HG03280 (cell line): ENCODE measurements at regions not wholly inside any gene's neighbourhood (a gene's known extent, or its start where the extent isn't known, plus 50 kb on each side); places are given as distances from the start of the nearest gene placed in this dataset.

Experiments used
- ATAC-seq: cut with Tn5 transposase; IDR thresholded peaks from one replicate; pipeline ENCODE4 v1.9.1; 2021; ENCODE audit warnings: mild to moderate bottlenecking, moderate library complexity; ENCODE audit not compliant: unreplicated experiment

DNA sequence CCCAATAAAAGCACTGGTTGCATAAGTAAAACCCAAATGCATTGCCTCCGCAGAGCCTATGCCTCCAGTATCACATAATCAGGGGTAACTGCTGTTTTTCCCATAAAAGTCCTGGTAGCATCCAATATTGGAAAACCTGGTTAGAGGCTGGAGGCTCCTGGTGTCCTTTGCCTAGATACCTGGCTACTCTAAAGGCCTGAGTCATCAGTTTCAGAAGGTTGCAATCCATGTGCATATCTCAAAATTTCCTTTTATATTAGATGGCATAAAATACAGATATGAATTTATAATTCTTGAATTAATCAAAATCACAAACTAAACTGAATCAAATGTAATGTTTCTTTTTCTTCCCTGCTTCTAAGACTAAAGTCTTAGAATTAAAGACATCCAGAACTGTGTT is 164.2 kb upstream of the DCN start:
- no peak for ATAC-seq

DNA sequence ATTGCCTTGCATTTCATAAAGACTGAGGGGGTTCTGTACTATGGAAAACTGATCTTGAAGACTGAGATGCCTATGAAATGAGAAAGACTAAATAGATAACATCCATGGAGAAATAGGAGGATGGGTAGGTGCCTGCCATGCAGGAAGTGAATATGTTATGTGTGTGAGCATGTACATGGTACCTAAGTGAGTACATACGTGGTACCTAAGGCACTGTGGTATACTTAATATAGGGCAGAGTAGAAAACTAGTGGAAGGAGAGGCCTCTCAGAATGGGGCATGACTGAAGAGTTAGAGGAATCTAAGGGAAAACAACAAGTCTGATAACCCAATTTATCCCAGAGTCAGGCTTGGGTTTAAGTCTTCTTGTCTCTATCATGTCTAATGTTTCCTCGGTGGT is 161.8 kb upstream of the DCN start:
- no peak for ATAC-seq

DNA sequence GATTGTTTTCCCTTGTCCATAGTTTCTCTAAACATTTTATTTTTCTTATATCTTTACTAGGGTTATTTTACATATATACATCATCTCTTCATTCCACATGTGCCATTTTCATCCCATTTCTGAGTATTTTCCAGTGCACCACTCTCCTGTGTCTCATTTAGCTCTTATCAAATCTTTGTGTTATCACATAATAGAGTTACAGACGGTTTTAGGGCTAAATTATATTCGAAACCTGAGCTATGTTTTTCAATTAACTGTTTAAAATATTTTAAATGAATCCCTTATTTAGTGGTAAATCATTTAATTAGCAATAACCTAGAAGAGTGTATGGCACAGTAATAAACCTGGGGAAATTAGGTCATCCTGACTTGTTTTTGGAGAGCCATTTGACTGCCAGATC is 160.4 kb upstream of the DCN start:
- no peak for ATAC-seq

DNA sequence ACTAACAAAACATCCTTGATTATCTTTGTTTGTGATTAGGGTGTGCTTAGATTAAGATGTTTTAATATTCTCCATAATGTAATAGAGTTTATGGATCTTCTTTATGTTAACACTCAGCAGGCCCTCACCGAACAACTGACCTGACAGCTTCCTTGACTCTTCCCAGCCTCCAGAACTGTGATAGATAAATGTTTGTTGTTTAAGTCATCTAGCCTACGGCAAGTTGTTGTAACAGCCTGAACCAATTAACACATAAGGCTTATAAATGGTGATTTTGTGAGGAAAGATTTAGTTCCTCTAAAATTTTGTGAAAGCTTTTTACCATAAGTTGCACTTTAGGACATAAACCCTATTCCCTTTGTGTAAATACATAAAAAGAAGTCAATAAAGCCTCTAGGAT is 156.5 kb upstream of the DCN start:
- ATAC-seq = no peak

DNA sequence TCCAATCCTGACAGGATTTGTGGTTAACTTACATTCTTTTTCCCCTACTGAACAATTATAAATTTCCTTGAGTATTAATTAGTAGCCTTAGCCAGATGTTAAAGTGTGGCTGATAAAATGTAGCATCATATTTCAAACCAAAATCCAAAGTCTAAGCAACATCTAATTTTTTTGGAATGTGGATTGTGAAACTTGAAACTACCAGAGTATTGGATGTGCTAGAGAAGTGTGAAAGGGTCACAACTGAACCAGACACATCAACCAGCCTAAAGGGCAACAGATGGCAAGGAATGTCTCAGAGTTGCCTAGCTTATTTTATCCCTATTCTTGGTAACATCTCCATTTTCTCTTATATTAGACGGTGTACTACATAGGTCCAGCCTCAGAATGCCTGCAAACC is 153.1 kb upstream of the DCN start:
- ATAC-seq = no peak

DNA sequence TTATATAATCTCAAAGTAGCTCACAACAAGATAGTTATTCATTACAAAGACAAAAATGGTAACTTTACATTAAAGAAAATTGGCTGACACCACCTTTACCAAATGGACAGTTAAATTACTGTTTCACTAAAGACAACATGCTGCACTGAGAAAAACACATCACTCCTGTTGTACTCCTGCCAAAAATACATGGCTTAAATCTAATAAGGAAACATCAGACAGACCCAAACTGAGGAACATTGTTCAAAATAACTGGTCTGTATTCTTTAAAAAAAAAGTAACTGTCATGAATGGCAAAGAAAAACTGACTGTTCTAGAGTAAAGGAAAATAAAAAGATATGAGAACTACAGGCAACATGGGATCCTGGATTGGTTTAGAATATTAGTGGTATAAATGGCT is 151.3 kb upstream of the DCN start:
- no peak for ATAC-seq

DNA sequence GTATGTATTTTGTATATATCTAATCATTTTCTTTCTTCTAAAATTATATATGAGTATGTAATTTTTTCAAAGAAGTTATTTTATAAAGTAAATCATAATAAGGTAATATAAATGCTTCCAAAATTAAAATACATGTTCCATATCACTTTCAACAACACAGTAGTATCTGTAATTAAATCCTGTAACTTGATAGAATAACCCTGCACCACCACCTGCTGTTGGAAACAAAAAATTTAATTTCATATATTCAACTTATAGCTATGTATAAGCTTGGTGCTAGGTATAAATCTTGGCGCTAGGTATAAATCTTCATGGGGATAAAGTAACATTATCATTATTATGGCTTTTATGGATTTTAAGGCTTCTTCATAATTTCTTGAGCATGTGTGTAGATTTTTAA is 149.7 kb upstream of the DCN start:
- ATAC-seq = no peak

DNA sequence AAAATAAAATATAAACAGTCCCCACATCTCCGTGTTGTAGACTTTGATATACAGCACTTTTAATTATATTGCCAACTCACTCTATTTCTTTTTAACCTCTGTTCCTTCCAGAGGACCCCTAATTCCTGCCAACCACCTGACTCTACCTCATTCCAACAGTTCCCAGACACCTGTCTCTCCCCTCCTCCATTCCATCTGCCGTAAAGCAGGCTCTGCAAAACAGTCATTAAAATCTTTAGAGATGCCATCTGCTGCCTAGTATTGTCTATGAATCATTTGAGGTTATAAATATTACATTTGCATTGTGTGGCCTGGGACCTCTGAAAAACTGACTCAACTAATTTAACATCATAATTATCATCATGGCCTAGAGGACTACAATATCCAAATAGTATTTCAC is 148.8 kb upstream of the DCN start:
- no peak for ATAC-seq

DNA sequence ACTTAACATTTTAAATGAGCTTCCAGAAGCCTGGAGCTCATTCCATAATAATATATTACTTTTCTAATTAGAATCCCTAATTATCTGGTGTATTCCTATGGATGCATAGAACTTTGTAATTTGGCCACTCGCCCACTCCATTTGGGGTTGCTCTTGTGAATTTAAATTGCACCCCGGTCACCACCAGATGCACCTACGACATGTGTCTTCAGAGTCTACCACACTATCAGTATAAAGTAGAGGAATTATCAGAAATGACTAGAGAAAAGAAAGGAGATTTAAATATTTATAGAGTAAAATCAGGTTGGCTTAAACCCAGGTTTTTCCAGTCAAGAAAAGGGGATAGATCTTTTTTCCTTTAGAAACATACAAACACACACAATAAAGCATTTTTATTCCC is 145.8 kb upstream of the DCN start:
- ATAC-seq = no peak

DNA sequence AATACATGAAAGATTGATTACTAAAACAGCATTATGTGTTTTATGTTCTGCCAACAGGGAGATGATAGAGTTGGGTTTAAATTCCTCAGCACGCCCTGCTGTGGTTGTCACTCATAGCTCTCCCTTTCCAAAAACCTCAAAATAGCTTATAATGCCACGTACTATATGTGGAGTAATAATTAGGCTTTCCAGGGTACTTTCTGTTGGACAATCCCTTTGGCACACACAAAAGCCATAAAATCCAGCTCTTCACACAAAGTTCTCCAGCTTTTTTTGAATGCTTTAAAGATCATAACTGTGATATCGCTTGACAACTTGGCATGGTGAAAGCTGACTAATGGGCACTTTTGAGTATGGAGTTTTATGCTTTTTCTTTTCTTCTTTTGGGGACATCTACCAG is 145.3 kb upstream of the DCN start:
- ATAC-seq = no peak

DNA sequence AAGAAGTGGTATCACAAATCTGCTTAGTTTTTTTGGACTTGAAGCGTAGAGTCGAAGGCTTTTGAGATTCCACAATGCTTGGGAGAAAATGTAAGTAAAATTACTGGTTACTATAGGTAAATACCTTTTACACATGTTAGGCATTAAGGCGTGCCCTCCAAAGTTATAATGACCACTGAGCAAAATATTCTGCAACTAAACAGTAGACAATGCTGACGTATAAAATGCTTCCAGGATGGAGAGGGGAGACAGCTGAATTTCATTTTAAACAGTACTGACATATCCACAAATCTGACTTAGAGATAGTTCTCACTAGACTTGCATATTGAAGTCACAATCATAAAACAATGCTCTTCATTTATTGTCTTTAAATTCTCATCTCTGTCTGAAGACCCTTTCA is 144.5 kb upstream of the DCN start:
- no peak for ATAC-seq

DNA sequence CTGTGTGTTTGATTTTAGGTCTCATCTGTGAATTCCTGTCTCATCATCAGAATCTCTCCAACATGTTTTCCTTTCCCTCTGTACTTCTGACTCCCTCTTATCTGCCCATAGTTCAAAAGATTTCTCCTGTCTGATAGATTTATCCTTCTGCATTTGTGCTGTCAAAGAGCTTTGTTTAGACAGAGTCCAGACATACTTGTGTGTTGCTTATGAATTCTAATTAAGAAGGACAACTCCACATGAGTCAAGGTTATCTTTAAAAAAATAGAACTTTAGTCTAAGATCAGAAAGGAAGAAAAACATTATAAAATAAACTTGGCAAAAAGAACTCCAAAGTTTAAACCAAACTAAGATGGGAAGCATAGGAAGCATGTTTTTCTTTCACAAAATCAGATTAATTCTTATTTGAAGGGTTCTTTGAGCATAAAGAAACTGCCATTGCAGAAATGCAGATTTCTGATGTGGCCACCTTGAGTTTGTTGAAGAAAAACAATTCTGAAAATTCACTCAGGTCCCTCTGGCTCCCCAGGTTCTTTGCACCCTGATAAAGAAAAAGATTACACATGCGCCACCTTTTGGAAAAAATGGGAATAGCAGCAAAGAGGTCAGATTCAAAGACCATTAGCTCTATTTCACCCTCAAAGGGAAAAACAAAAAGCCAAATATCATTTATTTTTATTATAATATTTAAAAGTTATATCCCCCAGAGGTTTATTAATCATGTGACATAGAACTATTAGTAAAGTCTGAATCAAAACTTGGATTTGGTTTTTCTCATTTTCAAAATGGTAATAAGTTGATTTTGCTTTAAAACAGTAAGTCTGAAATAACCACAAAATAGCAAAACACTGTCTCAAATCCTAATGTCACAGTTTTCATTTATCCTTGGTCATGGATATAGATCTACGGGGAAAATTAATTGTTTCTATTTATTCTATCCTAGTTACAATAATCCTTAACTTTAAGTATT is 143.7 kb upstream of the DCN start:
- peak; percentile 65 for ATAC-seq

DNA sequence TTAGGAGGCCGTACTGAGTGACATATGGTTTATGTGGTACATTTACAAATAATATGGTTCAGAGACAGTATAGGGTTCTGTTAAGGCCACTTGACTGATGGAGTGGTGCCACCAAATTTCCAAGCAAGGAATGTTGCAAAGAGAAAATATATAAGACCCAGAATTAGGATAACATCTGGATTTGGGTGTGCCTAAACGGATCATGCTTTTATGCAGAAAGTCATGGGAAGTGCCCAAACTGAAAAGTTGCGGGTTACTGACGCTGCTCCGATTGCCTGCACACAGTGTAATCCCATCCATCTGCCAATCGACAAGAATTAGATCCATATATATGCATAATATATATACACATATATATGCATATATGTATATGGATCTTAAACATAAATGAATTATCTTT is 138.4 kb upstream of the DCN start:
- no peak for ATAC-seq

DNA sequence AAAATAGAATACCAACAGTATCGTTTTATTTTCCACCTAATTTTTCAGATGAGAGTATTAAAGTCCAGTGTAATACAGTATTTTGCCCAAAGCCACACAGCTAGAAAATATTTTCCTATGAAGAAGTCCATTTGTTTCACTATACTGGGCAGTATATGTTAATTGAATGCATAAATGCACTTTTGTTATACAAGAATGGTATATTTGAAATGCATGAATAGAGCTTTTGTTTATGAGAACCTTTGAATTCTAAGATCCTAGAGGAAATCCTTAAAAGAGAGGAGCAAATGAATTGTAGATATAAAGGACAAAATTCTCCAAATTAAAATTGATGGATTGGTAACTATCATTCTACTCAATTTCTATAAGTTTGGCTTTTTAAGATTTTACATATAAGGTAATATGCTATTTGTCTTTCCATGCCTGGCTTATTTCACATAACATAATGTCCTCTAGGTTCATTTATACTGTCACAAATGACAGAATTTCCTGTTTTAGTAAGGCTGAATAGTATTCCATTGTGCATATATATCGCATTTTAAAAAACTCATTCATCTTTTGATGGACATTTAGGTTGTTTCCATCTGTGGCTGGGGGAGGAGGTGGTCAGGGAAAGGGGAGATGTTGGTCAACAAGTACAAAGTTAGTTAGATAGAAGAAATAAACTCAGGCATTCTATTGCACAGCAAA is 136.6 kb upstream of the DCN start:
- no peak for ATAC-seq

DNA sequence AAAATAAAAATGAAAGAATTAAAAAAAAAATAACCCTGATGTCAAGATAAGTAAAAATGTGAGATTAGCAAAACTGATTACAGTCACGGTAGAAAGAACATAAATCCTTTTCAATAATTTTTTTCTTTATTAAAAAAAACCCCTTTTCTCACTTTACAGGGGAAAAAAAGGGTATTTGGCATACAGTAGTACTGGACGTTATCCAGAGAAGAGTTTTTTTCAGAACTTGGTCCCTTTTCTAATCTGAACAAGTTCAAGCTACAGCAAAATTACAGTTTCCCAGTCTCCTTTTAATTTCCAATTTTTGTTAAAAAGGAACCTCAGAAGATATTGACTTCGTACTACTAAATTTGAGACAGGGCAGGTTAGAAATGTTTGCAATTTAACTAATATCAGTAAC is 134.7 kb upstream of the DCN start:
- no peak for ATAC-seq

DNA sequence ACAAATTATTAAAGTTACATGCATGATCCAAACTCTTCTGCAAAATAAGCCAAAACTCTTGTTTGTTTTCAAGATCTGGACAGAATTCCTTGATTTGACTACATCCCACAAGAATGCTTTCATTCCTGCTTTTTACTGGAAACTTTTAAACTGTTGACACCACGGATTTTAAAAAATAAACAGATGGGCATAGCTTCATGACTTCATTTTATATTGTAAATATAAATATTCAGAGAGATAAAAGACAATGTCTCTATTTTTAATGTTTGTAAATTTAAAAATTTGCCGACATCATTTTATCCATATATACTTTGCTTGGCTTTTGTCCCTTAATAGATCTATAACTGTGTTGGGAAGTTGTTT is 134.3 kb upstream of the DCN start:
- no peak for ATAC-seq

DNA sequence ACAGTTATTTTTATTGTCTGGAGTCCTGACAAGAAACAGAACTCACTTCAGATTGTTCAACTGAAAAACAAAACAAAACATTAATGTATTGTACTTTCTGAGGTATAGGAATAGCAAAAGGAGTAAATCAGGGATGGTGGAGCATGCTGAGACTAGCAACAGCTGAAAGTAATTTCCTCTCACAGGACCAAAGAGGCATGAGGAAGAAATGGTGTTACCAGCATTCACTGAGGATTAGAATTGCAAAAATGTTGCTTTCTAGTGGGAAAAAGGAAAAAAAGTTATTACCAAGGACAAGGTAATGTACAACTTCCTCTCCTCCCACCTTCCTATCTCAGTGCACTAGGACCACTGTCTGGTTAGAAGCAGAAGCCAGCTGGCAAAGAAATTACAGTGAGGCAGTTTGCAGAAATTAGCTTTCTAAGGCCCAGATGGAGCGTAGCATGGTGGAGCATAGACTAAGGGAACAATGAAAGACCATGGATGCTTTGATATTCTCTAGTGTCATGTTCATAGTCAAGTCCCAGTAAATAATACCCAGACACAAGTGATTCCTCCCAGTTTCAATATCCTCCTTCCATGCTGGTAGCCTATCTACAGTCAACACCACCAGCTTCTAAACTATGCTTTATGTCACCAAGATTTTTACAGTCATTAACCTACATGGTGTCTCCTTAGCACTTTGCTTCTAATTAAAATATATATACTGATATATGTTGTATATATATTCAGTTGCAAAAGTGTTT is 133.7 kb upstream of the DCN start:
- ATAC-seq = no peak

DNA sequence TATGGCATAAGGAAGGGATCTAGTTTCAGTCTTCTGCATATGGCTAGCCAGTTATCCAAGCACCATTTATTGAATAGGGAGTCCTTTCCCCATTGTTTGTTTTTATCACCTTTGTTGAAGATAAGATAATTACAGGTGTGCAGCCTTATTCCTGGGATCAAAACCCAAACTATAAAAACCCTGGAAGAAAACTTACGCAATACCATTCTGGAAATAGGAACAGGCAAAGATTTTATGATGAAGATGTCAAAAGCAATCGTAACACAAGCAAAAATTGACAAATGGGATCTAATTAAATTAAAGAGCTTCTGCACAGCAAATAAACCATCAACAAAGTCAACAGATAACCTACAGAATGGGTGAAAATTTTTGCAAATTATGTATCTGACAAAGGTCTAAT is 128.5 kb upstream of the DCN start:
- ATAC-seq = no peak

DNA sequence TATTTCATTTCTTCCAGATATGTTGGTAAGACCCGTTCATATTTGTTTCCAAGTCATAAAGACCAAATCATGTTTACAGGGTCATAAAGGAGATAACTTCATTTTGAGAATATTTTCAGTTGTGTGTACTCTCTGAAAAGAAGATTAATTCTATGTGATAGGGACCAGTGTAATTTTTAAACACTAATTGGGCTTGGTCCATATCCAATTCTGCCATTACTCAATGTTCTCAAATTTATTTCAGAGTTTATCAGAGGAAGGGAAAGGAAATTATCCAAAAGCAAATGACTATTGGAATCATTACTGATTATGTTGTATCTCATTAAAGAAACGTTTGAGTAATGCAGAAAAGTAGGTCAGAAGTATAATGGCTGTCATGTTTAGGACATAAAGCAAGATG is 126.8 kb upstream of the DCN start:
- no peak for ATAC-seq

DNA sequence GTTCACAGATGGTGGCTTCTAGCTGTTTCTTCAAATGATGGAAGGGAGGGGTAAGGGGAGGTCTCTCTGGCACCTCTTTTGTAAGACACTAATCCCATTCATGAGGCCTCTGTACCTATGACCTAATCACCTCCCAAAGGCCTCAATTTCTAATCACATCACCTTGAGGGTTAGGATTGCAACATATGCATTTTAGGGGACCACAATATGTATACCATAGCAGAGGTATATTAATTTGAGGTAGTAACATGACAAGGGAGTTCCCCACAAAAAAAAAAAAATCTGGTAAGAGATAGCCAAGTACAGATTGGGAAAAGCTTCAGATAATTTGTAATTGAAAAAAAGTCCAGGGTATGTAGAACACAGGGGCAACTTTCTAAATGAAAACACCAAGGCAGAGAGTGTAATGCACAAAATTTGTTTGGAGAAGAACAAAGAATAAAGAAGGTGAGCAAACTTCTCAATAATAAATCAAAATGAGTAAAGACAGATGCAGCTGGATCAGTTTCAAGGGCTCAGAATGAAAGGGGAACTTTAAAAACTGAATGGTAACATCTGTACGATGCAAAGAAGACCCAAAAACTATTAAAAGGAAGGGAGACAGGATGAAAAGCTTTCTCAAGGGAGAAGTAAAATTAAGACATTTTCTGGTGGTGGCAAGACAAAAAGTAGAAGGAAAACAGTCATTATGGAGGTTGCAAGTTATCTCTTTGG is 125.5 kb upstream of the DCN start:
- no peak for ATAC-seq

DNA sequence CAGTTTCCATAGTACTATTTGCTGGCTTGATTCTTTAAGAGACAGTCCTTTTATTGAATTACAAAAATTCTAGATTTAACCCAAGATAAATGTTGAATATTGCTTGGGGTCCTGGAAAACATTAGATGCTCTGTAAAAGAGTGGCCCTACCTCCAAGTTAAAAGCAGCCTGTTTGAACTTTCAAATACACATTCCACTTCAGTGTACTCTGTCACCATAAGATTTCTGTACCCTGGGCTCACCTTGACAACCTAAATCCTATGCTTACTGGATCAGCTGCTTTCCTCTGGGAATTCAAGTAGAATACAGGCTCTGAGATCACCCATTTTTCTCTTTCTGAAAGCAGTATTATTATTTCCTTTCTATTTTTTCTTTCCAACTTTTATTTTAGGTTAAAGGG is 107.7 kb upstream of the DCN start:
- no peak for ATAC-seq
